GM18507 (cell line): ENCODE measurements at regions not wholly inside any gene's neighbourhood (a gene's known extent, or its start where the extent isn't known, plus 50 kb on each side); places are given as distances from the start of the nearest gene placed in this dataset.
"Not testable (repeated sequence)": the region's sequence is repeated elsewhere in the genome, so short reads cannot be mapped to it uniquely, and the experiment has no call there.

Source experiments
- DNase-seq: peaks from one replicate; pipeline ENCODE4 v3.0.0; 2011; ENCODE audit warnings: low read depth; ENCODE audit not compliant: insufficient read length; ENCODE audit errors: extremely low spot score
- FAIRE-seq: peaks from 2 replicates; lab custom pipeline; 2011; peaks lifted over from hg19 to GRCh38; lab: Jason Lieb, UNC

DNA sequence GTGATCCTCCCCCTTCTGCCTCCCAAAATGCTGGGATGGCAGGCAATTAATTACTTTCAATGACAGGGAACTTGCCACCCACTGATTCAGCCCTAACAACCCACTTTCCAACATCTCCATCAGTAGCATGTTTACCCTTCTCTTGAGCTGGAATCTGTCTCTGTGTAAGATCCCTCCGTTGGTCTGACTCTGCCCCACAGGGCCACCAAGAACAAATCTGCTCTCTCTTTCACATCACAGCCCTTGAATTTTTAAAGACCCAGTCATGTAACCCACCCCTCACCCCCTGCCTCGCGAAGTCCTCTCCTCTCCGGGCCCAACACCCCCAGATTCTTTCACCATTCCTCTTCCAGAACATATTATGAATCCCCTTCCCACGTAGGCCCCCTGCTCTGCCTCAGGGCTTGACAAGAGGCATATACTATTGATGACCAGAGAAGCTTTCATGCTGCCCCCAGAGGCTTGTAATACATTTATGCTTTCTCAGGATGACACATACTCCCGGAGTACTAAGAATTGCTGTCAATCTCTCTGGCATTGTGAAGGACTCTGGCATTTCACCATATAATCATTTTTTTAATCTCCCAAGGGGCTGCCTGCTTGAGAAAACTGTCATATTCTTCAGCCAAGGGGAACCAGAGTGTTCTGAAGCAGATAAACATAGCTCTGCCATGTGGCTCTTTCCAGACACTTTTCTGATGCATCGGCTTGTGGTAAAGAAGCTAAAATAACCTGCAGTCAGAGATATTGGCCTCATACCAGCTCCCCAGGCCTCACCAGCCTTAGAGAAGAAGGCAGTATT lies 179.2 kb upstream of the AUTS2 start:
- FAIRE-seq (no peak), DNase-seq (no peak)

DNA sequence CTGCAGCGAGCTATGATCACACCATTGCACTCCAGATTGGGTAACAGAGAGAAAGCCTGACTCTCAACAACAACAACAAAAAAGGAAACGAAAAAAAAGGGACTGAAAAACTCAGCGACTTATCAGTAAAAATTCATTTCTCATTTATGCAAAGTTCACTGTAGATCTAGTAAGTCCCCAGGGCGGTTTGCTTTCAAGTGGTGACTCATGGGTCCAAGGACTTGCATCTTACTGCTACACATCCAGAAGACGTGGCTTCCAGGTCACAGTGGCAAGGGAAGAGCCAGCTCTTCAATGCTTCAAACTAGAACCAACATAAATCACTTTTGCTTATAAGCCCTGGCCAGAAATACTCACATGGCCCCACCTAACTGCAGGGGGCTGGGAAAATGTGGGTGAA lies 178.3 kb upstream of the AUTS2 start:
- FAIRE-seq = no peak
- DNase-seq = no peak

DNA sequence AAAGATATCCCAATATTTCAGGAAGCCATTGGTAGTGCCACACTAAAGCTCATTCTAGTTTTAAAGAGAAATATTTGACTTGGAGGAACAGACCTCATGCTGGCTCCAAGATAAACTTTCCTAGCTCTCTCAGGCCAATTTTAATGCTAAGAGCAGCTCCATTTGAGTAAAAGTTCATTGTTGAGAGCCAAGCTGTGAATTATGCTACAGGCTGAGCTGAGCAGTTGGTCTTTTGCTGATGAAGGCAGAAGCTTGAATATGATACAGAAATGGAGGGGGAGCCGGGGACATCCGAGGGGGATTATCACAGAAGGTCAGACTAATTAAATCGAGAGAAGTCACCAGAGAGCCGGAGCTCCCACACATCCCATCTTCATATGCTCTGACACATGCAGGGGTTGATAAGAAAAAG lies 175.7 kb upstream of the AUTS2 start:
- no peak for DNase-seq
- FAIRE-seq = no peak

DNA sequence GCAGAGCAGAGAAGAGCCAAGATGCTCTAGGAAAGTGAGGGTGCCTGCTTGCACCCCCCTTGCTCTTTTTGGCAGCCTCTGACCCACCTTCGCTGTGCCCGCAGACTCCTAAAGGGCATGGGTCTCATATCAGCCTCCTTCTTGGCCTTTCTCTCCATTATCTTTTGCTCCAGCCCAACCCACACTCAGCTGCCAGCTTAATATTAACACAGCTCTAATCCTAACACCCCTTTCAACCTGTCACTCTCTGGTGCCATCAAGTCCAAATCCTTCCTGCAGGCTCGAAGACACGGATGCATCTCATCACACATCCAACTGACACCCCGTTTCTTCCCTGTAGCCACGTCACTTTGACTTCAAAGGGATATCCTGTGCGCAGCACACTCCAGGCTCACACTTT lies 171.6 kb upstream of the AUTS2 start:
- DNase-seq = no peak

DNA sequence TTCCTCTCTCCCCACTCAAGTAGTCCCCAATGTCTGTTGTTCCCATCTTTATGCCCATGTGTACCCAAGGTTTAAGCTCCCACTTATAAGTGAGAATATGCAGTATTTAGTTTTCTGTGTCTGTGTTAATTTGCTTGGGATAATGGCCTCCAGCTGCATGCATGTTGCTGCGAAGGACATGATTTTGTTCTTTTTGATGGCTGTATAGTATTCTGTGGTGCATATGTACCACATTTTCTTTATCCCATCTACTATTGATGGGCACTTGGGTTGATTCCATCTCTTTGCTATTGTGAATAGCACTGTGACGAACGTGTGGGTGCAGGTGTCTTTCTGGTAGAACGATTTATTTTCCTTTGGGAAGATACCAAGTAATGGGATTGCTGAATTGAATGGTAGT lies 170.2 kb upstream of the AUTS2 start:
- DNase-seq (no peak), FAIRE-seq (no peak)

More for the DNA sequence above, 171.6 kb upstream of the AUTS2 start:
- FAIRE-seq = no peak

DNA sequence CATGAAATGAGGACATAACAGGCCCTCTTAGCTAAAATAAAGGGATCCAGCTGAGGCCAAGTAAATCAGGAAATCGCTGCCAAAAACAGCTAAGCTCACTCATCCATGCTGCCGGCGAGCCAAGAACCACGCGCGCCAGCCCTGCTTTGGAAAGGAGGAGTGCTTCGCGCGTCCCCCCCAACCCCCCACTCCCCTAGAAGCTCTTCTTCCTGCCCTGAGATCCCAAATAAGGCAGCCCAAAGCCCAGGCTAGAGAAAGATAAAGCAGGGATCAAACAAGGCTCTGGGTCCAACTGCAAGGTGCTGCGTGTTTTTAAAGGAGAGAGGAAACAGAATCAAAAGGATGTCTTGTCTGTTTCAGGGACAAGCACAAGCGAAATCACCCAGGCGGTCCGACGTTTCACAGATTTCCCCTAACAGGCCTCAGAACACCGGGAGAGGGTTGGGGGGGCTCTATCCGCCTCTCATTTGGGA lies 168.3 kb upstream of the AUTS2 start:
- FAIRE-seq (no peak), DNase-seq (no peak)

DNA sequence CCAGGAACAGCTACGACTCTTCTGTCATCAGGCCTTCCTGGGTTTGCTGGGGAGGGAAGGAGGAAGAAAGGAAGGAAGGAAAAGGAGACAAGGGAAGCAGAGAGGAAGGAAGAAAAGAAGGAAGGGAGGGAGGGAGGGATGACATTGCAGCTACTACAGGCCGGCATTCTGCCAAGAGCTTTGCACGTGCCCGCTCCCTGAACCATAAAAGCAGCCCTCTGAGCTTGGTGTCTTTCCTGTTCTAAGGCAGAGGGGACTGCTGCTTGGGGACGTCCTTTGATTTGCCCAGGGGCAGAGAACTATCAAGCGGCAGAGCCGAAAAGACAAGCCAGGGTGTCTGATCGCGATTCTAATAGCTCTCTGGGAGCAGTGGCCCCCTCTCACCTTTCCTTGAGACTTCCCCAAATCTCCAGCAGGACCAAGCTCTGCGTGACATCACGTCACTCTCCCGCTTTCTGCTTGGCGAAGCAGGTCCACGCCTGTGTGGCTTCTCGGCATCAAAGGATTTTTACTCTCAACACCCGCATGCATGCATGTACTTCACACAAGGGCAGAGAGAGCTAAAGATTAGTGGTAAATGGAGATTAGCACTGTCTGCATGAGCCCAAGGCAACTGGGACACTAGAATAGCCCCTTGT lies 167.8 kb upstream of the AUTS2 start:
- DNase-seq = no peak
- FAIRE-seq = no peak

DNA sequence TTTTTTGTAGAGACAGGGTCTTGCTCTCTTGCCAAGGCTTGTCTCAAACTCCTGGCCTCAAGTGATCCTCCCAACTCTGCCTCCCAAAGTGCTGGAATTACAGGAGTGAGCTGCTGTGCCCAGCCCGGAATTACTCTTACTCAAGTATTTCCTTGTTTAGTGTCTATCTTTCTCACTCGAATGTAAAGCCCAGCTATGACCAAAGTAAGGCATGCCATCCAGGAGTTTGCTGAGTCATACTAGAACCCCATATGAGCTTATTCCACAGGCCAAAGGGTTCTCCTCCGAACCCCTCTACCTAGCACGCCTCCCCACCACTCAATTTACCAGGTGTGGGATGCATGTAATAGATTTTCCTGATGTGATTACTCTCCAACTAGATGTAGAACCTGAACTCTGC lies 166.6 kb upstream of the AUTS2 start:
- FAIRE-seq = no peak
- DNase-seq = no peak

DNA sequence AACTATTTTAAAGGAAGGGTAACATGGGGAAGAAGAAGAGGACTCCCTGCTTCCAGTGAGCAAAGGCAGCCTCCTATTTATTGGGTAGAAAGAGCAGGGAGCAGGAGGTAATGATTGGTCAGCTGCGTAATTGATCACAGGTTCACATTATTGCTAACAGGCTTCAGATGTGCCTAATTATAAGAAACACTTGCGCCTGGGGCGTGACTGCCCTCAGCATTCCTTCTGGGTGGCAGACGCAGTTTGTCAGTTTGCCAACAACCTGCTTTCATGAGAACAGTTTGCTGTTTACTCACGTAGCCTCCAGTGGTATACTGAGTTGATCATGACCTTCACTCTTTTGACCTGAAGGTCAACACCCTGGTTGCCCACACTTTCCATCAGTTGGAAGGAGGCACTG lies 166.0 kb upstream of the AUTS2 start:
- not testable (repeated sequence) for DNase-seq, FAIRE-seq

DNA sequence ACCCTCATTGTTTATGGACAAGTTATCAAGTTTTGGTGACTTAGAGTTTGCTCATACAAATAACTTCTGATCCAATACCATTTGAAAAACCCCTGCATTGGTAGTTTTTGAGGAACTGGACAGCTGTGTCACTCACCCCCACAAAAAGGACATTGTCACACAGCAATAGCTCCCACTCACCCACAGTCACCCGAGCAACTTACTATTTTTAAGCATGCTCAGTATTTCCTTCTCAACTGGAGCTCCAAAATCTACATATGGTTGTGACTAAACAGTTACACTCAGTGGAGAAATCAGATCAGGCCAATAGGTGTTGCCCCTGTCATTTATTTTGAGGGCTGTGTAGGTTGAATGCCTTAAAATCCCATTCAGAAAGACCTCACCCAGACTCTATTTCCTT lies 165.2 kb upstream of the AUTS2 start:
- no peak for FAIRE-seq

DNA sequence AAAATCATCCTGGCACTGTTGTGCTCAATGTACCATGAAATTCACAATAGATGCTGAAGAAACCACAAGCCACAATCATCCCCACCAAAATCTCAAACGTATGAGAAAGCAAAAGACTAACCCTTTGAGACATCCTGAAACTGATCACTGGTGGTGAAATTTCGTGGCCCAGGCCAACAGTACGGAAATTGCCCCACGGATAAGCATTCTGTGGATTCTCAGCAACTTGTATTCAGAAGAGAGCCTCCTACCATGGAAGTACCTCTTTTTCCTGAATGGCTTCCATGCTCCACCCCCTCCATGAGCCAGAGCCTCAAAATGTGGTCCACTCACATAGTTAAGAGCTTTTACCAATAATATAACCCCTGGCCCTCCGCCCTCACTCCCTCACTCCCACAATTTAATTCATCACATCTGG lies 163.9 kb upstream of the AUTS2 start:
- no peak for FAIRE-seq
- no peak for DNase-seq

More for the DNA sequence above, 165.2 kb upstream of the AUTS2 start:
- no peak for DNase-seq

DNA sequence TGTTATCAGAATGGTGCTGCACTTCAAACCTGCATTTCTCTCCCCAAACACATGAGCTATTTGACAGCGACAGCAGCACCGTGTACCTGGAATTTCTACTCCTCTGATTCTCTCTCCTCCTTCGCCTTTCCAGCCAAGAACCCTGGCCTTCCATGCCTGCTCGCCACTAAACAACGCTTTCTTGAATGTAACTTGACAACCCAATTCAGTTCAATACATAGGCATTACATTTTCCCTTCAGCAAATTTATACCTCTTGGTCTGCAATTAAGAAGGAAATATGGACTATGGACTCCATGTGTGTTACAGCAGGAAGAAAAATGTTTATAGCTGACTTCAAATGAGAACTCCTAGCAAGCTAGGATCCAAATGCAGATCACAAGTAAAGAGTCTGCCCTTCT lies 162.6 kb upstream of the AUTS2 start:
- DNase-seq = no peak
- no peak for FAIRE-seq

DNA sequence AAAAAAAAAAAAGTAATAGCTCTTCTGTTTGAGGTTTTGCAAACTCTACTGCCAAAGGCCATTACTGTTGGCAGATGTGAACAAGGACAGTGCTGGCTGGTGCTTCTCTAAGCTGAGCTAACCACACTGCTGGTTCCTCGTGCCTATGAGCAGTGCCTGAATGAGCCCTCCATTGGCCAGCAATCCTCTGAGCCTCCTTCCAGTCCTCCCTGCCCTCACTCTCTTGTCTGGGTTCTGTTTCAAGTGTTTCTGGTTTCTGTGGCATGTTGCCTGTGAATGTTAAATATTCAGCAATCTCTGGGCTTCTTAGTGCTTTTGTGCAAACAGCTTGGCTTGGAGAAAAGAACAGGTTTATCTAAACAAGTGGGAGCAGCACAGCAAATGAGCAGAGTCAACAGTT lies 161.3 kb upstream of the AUTS2 start:
- FAIRE-seq = no peak
- no peak for DNase-seq

DNA sequence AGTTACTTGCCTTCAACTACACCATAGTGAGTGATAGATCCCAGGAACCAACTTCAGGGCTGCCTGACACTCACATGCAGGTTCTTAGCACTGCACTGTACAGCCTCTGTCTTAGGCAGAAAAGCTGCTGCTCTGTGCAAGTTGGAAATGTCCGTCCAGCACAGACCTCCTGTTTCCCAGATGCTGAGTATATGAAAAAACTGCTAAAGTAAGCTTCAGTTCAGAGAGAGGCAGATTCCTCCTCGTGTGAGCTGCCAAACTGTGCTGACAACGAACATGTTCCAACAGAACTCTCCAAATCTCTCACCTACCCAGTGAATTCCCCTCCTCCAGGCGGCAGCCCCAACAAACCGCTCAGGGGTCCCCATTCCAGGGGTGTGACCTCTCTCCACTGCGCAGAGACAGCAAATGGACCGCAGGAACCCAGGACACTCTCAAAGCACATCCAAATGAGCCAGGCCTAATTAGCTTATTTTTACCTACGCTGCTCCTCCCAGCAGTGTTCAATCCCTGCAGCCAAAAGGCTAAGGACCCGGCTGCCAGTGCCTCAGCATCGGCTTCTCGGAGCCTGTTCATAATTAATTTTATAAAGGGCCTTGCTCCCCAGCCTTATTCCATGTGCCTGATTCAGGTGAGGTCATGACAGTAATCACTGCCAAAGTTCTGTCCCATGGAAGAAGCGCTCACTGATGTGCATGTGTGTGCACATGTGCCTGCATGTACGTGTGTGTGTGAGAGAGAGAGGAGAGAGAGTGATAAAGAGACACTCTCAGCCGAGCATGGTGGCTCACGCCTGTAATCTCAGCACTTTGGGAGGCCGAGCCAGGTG lies 159.5 kb upstream of the AUTS2 start:
- FAIRE-seq (no peak), DNase-seq (no peak)

DNA sequence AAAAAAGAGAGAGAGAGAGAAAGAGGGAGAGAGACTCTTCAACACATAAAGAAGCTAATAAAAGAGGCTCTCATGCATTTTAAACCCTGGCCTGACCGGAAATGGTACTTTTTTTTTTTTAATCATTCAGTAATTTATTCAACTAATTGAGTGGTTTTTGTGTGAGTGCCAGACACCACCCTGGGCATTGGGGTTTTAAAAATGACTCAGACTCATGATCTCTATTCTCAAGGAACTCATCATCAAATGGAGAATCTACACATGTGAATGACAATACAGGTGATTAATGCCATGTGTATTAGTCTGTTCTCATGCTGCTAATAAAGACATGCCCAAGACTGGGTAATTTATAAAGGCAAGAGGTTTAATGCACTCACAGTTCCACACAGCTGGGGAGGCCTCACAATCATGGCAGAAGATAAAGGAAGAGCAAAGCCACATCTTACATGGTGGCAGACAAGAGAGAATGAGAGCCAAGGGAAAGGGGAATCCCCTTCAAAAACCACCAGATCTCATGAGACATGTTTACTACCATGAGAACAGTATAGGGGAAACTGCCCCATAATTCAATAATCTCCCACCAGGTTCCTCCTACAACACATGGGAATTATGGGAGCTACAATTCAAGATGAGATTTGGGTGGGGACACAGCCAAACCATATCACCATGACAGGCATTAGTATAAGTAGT lies 158.5 kb upstream of the AUTS2 start:
- no peak for DNase-seq
- FAIRE-seq = no peak

DNA sequence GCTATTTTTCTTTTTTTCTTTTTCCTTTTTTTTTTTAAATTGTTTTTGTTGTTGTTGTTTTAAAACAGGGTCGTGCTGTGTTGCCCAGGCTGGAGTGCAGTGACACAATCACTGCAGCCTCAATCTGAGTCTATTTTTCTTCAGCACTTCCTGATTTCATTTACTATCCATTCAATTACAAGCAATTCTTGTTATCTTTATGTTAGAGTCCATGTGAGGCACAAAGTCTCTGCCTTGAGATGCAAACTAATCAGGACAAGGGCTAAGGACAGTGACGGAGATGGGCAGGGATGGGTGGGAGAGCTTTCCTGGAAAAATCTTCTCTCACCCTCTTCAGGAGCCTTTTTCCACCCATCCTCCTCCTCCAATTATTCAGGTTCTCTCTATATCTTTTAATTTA lies 157.3 kb upstream of the AUTS2 start:
- FAIRE-seq (no peak), DNase-seq (no peak)

DNA sequence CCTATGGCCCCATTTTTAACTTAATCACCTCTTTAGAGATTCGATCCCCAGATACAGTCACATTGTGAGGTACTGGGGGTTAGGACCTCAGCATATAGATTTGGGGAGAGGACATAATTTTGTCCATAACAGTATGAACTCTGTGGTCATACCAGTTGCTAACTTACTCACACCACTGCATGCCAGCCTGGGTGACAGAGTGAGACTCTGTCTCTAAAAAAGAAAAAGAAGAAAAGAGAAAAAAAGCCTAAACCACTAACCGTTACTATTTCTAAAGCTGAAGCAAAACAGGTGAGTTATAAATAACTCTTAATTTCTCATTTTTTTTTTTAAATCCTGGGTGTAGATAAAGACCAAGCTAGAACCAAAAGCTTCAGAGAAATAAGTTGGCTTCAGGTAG lies 155.1 kb upstream of the AUTS2 start:
- no peak for FAIRE-seq

DNA sequence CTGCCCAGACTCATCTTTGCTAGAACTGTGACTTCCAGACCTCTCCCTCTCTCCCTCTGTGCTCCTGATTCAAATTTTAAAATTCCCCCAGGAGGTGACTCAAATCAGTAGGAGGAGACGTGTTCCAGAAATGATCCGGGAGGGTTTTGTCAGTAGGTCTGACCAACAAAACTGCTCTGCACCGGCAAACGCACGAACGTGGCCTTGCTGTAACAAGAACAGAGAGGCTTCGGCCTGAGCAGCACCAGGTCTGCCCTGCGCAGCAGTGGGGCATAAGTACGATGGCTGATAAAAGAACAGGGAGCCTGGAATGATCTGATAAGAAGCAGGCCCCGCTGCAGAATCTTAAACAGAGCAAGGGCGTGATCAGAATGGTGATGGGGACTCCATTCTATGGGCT lies 152.7 kb upstream of the AUTS2 start:
- DNase-seq (no peak), FAIRE-seq (no peak)

More for the DNA sequence above, 155.1 kb upstream of the AUTS2 start:
- DNase-seq = no peak

DNA sequence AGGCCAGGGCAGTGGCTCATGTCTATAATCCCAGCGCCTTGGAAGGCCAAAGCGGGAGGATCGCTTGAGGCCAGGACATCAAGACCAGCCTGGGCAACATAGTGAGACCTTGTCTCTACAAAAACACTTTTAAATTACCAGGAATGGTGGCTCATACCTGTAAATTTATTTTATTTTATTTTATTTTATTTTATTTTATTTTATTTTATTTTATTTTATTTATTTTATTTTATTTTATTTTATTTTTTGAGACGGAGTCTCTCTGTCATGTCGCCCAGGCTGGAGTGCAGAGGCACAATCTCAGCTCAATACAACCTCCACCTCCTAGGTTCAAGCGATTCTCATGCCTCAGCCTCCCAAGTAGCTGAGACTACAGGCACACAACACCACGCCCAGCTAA lies 152.1 kb upstream of the AUTS2 start:
- FAIRE-seq = not testable (repeated sequence)

DNA sequence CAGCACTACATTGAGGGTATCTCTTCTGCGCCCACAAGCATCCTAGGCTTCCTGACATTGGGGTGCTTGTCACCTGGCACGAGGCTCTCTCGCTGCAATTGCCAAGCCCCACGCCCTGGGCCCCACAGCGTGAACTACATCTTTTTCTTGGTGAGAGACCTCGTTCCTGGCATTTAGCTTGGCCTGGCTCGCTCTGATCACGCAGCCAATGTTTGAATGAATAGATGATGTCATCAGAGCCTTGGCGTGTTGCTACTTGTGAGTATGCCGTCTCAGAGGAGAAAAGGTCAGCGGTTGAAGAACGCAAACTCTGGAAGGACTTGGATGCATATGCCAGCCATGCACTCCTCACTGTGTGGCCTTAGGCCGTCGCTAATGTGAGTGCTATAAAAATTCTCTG lies 150.2 kb upstream of the AUTS2 start:
- DNase-seq = no peak
- no peak for FAIRE-seq

More for the DNA sequence above, 152.1 kb upstream of the AUTS2 start:
- DNase-seq = not testable (repeated sequence)
